NCI-H2171 treated with DMSO at 0.1 percent for 48 hours (cell line): ENCODE measurements at regions not wholly inside any gene's neighbourhood (a gene's known extent, or its start where the extent isn't known, plus 50 kb on each side); places are given as distances from the start of the nearest gene placed in this dataset.

ENCODE experiments used
- DNase-seq: peaks from one replicate; lab custom pipeline; 2025; lab: John Stamatoyannopoulos, UW

DNA sequence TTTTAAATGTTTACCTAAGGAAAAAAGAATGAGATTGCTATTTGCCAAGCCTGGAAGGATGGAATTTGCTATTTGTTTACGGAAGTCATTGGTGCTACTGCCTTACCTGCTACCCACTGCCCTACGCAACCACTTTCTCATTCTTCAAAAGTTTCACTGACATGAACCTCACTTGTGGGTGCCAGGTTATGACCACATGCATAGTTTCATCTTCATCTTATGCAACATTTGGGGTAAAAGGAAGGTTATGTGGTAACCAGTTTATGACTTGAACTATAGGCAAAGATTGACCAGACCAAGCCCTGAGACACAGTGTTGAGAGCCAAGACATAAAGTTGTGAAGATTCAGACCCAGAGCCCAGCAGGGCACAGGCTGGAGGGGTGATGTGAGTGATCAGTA lies 142.5 kb downstream of the LACC1 start:
- no peak for DNase-seq

DNA sequence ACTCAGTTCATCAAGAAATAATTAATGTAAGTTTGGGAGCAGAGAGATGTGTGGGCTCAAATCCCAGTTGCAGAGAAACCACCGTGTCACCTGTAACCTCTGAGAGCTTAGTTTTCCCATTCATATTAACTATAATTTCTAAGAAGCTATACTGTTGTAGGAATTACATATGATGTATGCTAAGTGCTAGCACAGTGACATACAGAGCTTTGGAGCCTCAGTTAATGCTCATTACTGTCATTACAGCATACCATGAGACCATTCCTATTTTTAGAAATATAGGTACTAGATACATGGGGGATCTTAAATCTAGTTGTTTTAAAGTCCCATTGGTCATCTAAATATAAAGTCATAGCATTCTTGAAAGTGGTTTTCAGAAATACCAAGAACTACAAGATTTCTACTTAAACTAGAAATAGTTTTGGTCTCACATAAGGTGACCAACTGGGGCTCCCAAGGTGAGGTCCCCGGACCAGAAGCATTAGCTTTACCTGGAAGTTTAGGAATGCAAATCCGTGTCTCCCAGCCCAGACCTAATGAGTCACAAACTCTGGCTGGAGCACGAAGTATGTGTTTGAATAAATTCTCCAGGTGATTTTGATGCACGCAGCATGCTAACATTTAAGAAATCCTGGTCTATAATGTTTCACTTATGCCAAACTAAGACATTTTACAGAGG lies 144.6 kb downstream of the LACC1 start:
- no peak for DNase-seq

DNA sequence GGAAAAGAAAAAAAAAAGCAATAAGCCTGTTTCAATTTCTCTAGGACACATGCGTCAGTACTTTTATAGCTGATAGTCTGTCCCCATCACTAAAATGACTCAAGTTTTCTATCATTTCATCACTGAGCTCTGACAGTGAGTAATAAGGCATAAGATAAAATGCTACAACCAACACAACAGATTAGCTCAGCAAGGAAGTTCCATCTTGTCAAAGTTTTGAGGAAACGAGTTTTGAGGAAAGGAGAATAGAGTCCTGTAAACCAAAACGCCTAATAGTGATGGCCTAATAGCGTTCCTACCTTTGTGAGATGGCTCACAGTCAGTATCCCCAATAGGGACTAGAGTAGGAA lies 145.1 kb downstream of the LACC1 start:
- no peak for DNase-seq

DNA sequence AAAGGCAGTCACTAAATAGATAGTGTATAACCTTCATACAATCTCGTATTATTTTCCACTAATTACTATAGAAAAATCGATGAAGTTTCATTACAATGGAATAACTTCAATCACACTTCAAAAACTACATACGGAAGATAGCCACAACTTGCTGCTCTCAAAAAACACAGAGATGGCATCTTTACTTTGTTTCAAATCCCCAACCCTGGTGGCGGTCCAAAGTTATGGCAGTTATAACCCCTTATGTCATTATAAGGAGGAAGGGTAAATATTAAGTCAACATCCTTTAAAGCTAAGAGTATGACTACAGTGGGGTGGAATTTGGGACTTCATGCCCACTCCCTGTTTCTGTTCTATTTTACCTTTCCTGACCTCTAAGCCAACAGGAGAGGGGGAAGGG lies 146.5 kb downstream of the LACC1 start:
- DNase-seq: no peak

DNA sequence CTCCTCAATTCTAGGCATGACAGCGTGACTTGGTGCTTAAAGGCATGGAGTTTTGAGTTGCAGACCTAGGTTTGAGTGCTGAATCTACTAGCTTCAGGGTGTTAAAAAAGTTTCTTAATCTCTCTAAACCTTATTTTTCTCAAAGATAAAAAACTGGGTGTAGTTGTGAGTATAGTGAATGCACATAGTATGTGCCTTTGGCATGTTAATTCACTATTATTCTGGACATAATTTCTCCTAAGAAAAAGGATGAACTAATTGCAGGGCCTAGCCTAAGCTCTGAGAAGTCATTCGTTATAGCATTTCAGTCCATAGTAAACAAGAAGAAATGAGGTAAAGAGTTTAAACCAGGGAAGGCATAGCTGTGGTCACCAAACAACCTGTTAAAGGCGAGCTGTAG lies 149.0 kb downstream of the LACC1 start:
- DNase-seq: no peak

DNA sequence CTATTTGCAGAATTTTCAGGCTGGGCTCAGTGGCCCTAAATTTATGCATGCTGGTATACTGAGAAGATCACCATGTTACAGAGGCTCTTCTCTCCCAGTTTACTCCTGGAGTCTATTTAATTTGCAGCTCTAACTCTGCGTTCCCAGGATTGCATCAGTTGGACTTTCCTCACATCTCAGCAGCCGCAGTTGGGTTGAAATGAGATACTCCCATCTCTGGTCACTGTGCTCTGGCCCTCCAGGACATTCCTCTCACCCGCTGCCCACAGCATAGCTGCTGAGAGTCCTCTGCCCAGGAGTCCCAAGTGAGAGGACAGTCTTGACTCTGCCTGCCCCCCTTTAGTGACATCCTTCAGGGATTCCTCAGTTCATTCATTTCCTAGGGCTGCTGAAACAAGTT lies 150.9 kb downstream of the LACC1 start:
- no peak for DNase-seq

DNA sequence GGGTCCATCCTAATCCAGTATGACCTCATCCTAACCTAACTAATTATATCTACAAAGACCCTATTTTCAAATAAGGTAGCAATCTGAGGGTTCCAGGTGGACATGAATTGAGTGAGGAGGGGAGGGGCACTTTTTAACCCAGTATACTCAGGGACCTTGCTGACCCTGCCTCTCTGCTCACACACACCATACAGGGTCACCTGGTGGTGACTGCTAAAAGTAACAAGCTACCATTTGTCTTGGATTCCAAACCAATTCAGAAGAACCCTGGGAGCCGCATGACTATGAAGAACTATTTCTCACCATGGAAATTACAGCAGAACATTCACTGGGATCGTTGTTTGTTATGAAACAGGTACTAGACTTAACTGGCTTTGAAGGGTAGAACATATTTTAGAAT lies 151.9 kb downstream of the LACC1 start:
- no peak for DNase-seq

DNA sequence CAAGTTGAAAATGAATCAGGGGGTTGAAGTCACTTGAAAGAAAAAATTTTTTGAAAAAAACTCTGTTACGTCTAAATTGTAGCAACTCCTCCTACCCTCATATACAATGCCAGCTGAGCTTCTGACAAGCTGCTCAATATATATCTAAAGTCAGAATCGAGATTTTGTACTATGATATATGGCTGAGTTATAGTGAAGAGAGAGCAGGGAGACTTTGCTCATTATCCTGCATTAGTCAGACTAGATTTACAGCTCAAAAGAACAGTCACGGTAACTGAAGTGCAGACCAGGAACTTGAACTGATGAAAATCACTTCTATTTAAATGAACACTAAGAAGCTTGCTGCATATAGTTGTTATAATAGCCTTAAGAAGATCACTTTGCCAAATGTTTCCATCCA lies 153.1 kb downstream of the LACC1 start:
- DNase-seq: no peak

DNA sequence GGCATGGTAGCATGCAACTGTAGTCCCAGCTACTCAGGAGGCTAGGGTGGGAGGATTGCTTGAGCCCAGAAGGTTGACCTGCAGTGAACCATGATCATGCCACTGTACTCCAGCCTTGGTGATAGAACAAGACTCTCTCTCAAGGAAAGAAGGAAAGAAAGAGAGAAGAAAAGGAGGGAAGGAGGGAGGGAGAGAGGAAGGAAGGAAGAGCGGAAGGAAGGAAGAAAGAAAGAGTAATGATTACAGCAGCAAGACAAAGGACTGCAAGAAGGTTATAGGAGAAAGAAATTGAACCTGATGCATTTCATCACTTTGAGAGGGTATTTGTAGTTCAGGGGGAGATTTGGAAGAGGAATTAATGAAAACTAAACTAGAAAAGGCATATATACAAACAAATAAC lies 155.7 kb downstream of the LACC1 start:
- no peak for DNase-seq

DNA sequence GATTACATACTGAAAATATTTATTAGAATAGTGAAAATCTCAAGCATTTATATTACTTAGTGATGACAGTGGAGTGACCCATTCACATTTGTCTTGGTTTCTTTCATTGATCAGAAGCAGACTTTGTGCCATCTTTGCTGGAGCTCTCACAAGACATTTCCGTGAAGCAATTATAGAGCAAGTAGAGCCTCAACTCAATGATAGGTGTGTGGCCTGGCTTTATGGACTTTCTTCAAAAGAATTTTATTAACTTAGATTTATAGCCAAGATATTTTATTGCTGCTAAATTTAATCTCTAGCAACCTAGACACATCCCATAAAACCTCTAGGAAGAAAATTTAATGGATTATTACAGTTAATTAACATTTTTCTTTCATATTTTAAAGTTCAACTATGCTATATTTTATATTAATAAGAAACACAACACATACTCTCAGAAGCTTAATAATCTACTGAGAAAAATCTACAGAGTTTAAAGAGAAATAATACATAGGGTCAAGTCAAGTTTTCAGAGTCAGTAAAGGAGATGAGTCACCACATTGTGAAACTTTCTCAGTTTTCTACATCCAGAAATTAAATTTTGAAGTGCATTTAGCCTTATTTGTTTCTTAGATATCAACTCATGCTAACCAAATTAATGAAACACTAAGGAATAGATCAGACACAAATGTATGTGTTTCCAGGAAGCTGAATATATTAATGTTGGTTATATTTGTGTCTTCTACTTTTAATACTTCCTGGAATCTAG lies 160.5 kb downstream of the LACC1 start:
- no peak for DNase-seq

DNA sequence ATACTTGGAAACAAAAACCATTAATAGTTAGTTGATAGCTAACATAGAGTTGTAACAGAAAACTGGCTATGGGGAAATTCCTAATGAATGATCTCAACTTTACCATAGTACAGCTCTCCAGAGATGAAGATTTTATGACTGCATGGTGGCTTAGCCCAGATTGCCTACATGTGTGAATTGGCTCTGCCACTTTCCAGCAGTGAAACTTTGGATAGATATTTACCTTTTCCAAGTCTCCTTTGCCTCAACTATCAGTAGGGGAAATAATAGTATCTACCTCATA lies 161.1 kb downstream of the LACC1 start:
- no peak for DNase-seq

DNA sequence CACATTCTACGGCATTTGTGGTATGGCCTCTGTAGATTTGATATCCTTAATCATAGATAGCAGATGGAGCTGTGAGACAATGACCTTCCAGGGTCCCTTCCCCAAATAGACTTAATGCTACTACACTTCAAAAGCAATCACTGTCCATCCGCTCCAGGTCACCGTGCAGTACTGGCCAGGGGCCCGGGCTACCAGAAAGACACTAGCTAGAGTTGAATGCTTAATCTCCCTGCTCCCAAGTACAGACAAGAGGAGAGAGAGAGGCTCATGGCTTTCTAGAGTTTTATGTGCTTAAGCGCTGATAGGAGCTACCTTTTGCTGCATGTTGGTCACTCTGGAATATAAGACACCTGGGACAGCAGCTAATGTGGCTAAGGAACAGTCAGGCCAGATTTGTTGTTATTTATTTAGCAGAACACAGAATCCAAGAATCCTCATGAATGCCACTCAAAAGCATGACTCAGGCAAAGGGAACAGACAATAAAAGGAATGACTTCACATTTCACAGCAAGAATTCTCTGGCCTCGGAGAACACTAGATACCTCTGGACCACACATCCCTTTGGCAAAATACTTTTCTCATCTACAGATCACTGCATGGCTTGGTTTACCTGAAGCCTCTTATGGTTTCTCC lies 165.0 kb downstream of the LACC1 start:
- DNase-seq: no peak

DNA sequence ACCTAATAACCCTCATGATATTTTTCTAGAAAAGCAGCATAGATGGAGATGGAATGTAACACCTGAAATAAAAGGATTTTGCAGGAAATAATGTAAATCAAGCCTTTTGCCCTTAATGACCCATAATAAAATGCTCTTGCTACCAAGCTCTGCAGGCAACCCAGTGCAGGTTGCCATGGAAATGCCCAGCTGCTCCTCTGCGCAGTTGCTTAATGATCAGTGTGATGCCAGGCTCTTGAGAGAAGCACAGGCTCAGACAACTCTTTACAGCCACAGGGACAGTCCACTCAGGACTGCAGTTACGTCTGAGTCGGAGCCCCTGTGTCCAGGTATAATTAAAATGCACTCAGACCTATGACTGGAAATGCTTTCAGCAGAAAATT lies 165.5 kb downstream of the LACC1 start:
- DNase-seq: no peak

DNA sequence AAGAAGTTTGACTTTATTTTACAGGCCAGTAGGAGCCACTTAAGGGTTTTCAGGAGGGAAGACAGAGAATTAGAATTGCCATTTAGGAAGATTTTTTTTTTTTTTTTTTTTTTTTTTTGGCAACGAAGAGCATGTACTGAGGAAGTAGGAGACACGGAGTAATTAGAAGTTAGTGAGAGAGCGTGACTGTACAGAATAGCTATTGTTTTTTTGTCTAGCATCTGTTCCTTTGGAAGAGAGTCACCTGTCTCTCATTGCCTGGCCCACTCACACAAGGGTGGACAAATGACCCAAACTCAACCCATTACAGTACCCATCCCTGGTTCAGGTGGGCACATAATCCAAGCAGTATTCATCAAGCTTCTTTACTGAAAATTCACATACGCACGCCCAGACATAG lies 166.7 kb downstream of the LACC1 start:
- DNase-seq: peak; percentile 3

DNA sequence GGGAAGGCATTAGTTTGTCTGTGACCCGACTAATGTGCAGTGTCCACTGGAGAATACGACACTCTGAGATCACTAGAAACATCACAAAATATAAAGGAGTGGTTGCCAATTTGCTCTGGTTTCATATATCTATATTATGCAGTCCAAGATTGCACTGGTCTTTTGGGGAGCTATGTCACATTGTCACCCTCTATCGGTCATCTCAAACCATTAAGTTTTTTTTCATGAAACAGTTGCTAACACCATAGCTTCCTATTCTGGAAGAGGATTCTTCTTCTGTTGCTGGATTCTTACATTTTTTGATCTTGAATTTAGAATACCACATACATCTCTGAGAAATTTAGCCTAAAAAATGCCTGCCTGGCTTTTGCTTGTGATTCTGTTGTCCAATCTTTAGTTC lies 168.6 kb downstream of the LACC1 start:
- DNase-seq: no peak

DNA sequence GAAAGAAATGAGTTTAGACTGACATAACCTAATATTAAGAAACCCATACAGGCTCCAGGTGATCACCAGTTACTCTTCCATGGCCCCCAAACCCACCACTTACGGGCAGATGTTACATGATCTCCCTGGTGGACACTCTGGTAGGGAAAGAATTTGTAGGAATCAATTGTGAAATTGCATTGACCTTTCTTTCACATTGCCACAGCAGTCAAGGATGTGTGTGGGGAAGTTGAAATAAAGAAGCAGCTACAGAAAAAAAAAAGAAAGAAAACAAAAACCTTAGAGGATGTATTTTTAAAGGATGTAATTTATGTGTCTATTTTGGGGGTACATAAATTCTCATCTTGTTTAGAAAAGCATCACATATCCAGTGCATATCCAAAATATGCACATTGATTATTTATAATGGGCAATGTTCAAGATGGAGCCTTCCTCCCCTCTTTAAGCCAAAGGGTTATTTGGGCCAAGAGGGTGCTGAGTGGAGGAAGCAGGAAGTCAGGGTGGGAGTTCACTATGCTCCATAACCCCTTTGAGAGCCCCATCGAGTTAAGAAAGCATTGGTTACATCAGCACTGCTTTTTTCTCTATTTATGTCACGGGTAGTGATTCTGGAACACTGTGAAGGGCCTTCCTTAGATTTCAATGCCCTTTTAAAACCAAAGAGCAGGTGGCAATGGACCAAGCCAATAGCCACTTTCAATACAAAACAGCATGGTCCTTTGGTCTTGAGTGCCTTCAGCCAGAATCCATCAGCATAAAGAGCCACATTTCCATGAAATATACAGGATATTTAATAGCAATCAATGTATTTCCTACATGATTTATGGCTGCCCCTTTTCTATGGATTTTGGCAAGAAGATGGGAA lies 169.6 kb downstream of the LACC1 start:
- DNase-seq: no peak

DNA sequence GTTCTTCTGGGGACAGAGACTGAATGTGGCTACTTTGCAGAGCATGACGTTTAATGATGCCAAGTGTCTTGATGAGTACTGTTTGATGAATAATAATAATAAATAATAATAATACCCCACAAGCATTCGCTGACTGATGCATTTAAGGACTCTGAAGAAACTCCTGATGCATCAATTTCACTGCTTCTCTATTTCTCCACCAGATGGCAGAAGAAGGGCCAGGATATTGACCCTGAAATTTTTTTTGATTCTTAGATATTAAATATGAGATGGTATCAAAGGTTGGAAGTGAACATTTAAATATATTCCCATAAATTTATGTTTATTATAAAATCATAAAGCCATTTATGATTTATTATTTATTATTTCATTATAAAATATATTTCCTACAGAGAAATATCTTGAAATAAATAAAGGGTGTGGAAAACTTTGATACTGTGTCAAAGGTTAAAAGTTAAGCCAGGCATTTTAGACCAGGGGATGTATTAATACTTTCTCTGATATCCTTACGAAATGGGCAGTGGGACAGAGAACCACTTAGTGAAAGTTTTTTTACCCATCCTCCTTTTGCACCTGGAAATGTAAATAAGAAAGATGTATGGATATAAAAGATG lies 170.9 kb downstream of the LACC1 start:
- DNase-seq: peak; percentile 32

DNA sequence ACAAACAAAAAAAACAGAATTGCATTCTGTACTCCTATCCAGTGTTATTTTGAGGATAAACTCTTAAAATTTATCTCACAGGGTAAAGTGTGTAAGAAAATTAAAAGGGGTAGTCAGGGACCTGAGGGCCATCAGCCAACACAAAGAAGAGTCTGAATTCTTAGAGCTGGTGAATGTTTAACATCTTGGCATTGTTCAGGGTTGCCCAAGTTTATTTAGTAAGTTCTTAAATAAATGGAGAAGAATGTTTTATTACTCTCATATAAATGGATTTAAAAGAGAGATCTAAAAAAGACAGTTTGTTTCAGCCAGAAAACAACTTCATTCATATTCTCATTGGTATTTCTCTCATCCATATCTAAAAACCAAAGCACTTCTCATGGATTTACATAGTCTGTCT lies 171.7 kb downstream of the LACC1 start:
- DNase-seq: no peak

DNA sequence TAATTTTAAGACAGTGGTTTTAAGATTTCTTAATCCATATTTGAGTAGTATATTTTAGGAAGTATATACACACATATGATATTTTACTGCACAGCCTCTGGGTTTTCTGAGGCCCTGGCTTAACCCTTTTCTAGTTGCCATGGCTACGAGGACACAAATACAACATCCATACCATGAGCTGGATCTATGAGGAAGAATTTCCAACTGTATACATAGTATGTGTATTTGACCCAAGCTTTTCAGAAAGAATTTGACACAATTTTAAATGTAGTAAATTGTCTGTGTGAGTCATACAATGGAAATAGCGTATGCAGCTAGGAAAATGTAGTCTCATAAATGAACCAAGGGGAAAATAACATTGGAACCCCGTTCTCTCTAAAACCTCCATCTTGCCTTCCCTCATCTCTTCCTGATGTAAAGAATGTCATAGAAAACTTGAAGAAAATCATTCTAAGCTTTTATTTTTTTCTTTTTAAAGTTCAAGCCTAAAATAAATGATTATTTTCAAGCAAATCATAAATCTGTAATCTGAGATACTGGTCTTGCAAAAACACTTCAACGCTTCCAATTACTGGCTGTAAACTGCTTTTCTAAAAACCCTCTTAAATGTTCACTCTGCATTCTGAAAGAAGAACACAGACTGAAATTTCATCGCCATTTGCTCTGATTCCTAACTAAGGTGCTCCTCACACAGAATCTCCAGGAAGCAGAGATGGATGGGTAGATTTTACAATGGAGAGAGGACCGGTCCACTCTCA lies 172.4 kb downstream of the LACC1 start:
- DNase-seq: no peak

DNA sequence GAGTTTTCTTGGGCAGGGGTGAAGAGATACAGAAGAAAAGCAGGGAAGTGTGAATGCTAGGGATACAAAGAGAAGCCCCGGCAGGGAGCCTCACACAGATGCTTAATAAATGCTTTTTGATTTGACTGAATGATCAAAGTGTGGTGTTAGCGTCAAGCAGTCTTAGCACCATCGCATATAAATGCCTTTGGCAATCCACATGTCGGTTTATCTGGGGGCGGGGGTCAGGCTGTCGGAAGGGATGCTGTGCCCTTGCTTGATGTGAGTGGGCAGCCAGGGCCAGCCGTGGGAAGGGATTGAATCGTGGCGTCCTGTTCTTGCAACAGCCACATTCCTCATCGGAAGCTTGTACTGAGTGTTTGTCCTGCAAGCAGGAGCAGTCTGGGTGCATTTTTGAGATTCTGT lies 173.1 kb downstream of the LACC1 start:
- no peak for DNase-seq

DNA sequence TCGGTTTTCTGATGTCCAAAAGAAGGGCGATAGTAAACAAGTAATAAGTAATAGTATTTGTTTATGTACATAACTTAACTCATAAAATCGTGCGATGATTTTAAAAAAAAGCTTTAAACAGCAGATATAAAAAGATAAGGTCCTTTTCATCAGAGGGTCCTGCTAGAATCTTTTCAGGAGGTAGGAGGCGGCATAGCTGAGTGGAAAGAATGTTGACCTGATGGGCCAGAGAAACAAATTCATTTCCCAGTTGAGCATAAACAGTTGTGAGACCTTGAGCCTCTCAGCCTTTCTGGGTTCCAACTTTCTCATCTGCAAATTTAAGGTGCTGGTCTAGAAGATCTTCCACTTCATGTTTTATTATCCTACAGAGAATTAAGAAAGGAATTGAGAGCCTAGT lies 173.5 kb downstream of the LACC1 start:
- no peak for DNase-seq

DNA sequence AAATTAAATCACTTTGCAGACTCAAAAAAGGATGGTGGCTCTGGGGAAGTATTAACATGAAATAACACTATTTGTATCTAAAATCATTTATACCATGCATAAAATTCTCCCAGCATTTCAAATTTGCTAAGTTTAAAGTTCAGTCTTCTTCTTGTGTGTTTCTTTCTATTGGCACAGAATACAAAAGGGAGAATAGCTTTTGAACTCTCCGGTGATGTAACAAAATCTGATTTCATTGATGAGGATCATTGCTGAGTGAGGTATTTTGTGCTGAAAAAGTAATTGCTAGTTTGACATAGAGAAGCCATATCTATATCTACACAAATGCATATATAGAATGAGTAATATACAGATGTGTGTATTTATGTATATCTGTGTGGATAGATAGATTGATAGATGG lies 174.8 kb downstream of the LACC1 start:
- DNase-seq: no peak
